Peyer's patch (tissue), 4 donors: ENCODE measurements at regions not wholly inside any gene's neighbourhood (a gene's known extent, or its start where the extent isn't known, plus 50 kb on each side); places are given as distances from the start of the nearest gene placed in this dataset.

ENCODE experiments used
- POLR2A ChIP-seq, 2 donors: fragments of 450-650 bp; IDR thresholded peaks; one replicate each; pipeline ENCODE4 v1.5.1; 2017; ENCODE audit warnings: antibody characterized with exemption in 2 of 2, mild to moderate bottlenecking in 2 of 2, moderate library complexity in 2 of 2
- TF ChIP-seq, protein P1 (sequence below), 6 experiments: fragments of 450-650 bp in 4 of 6; fragments of 200-600 bp in 2 of 6; sonication (generic) in 1 of 6; IDR thresholded peaks; one replicate each; pipeline ENCODE4 v1.5.1; 2017 to 2019; ENCODE audit warnings: antibody characterized with exemption in 6 of 6, mild to moderate bottlenecking in 3 of 6, moderate library complexity in 1 of 6

GRCh38 chr9:118558026-118558425 lies 811.2 kb downstream of the BRINP1 start:
- TF ChIP-seq, protein P1, sequence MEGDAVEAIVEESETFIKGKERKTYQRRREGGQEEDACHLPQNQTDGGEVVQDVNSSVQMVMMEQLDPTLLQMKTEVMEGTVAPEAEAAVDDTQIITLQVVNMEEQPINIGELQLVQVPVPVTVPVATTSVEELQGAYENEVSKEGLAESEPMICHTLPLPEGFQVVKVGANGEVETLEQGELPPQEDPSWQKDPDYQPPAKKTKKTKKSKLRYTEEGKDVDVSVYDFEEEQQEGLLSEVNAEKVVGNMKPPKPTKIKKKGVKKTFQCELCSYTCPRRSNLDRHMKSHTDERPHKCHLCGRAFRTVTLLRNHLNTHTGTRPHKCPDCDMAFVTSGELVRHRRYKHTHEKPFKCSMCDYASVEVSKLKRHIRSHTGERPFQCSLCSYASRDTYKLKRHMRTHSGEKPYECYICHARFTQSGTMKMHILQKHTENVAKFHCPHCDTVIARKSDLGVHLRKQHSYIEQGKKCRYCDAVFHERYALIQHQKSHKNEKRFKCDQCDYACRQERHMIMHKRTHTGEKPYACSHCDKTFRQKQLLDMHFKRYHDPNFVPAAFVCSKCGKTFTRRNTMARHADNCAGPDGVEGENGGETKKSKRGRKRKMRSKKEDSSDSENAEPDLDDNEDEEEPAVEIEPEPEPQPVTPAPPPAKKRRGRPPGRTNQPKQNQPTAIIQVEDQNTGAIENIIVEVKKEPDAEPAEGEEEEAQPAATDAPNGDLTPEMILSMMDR (IDR thresholded peaks at IDR 0.05) = no peak
- no peak for TF ChIP-seq POLR2A (IDR thresholded peaks at IDR 0.05)
